CD1c-positive myeloid dendritic cell (primary cell): ENCODE measurements at regions not wholly inside any gene's neighbourhood (a gene's known extent, or its start where the extent isn't known, plus 50 kb on each side); places are given as distances from the start of the nearest gene placed in this dataset.

ENCODE experiments used
- DNase-seq: peaks from one replicate; pipeline ENCODE4 v3.0.0-alpha.2; 2016; ENCODE audit errors: extremely low spot score

- no peak for DNase-seq
These were observed 601.1 kb downstream of the TLR4 start for GRCh38 chr9:118305331-118305730.

- no peak for DNase-seq
These were observed 602.6 kb downstream of the TLR4 start for GRCh38 chr9:118306801-118307200.

GRCh38 chr9:118313965-118314364 is 609.8 kb downstream of the TLR4 start:
- DNase-seq: no peak

- DNase-seq: no peak
These were observed 612.7 kb downstream of the TLR4 start for GRCh38 chr9:118316831-118317343.

- DNase-seq: no peak
These were observed 614.7 kb downstream of the TLR4 start for GRCh38 chr9:118318770-118319431.

- no peak for DNase-seq
These were observed 617.6 kb downstream of the TLR4 start for GRCh38 chr9:118321788-118322187.

GRCh38 chr9:118324706-118325105 is 620.5 kb downstream of the TLR4 start:
- no peak for DNase-seq

GRCh38 chr9:118325757-118326156 is 621.6 kb downstream of the TLR4 start:
- no peak for DNase-seq

- DNase-seq: no peak
These were observed 622.1 kb downstream of the TLR4 start for GRCh38 chr9:118326326-118326725.

- DNase-seq: no peak
These were observed 626.2 kb downstream of the TLR4 start for GRCh38 chr9:118330191-118330986.

- no peak for DNase-seq
These were observed 627.4 kb downstream of the TLR4 start for GRCh38 chr9:118331622-118332045.

- DNase-seq: no peak
These were observed 632.2 kb downstream of the TLR4 start for GRCh38 chr9:118336250-118336942.

GRCh38 chr9:118336943-118337330 is 632.7 kb downstream of the TLR4 start:
- DNase-seq: no peak

- DNase-seq: no peak
These were observed 655.8 kb downstream of the TLR4 start for GRCh38 chr9:118360036-118360435.

- DNase-seq: no peak
These were observed 657.9 kb downstream of the TLR4 start for GRCh38 chr9:118362123-118362522.

- no peak for DNase-seq
These were observed 658.4 kb downstream of the TLR4 start for GRCh38 chr9:118362596-118362995.

- DNase-seq: no peak
These were observed 660.3 kb downstream of the TLR4 start for GRCh38 chr9:118364266-118365106.

- no peak for DNase-seq
These were observed 662.0 kb downstream of the TLR4 start for GRCh38 chr9:118366228-118366627.

GRCh38 chr9:118367383-118367782 is 663.2 kb downstream of the TLR4 start:
- DNase-seq: no peak

GRCh38 chr9:118384531-118385100 is 680.4 kb downstream of the TLR4 start:
- no peak for DNase-seq

- no peak for DNase-seq
These were observed 691.2 kb downstream of the TLR4 start for GRCh38 chr9:118395415-118395814.
